ENCODE measurements at regions not wholly inside any gene's neighbourhood (a gene's known extent, or its start where the extent isn't known, plus 50 kb on each side); places are given as distances from the start of the nearest gene placed in this dataset.

- no peak for DNase-seq (ENCODE audit: low read depth in 2 of 2)
Observed at GRCh38 chr2:42906557-42907411, 114.4 kb upstream of the HAAO start.

- DNase-seq (ENCODE audit: low read depth in 2 of 2) = no peak
Observed at GRCh38 chr2:42906111-42906556, 113.8 kb upstream of the HAAO start.

GRCh38 chr2:42905341-42906110, 113.1 kb upstream of the HAAO start:
- peak in 1 of 2 donors; percentile 35 for DNase-seq (ENCODE audit: low read depth in 2 of 2)

- no peak for DNase-seq (ENCODE audit: low read depth in 2 of 2)
Observed at GRCh38 chr2:42904576-42904876, 112.1 kb upstream of the HAAO start.

- DNase-seq (ENCODE audit: low read depth in 2 of 2) = no peak
Observed at GRCh38 chr2:42903821-42904575, 111.6 kb upstream of the HAAO start.

GRCh38 chr2:42902939-42903709, 110.7 kb upstream of the HAAO start:
- DNase-seq (ENCODE audit: low read depth in 2 of 2) = no peak

- DNase-seq (ENCODE audit: low read depth in 2 of 2) = no peak
Observed at GRCh38 chr2:42901076-42901640, 108.8 kb upstream of the HAAO start.

GRCh38 chr2:42900289-42900891, 108.0 kb upstream of the HAAO start:
- DNase-seq (ENCODE audit: low read depth in 2 of 2) = no peak

- no peak for DNase-seq (ENCODE audit: low read depth in 2 of 2)
Observed at GRCh38 chr2:42897358-42897757, 105.0 kb upstream of the HAAO start.

GRCh38 chr2:42895791-42896135, 103.4 kb upstream of the HAAO start:
- no peak for DNase-seq (ENCODE audit: low read depth in 2 of 2)

GRCh38 chr2:42895134-42895790, 102.9 kb upstream of the HAAO start:
- no peak for DNase-seq (ENCODE audit: low read depth in 2 of 2)

- no peak for DNase-seq (ENCODE audit: low read depth in 2 of 2)
Observed at GRCh38 chr2:42893047-42893758, 100.8 kb upstream of the HAAO start.

- no peak for DNase-seq (ENCODE audit: low read depth in 2 of 2)
Observed at GRCh38 chr2:42890791-42891355, 98.5 kb upstream of the HAAO start.

- no peak for DNase-seq (ENCODE audit: low read depth in 2 of 2)
Observed at GRCh38 chr2:42888321-42889245, 96.2 kb upstream of the HAAO start.

- DNase-seq (ENCODE audit: low read depth in 2 of 2) = peak in 1 of 2 donors; percentile 65
Observed at GRCh38 chr2:42886921-42887320, 94.5 kb upstream of the HAAO start.

- no peak for DNase-seq (ENCODE audit: low read depth in 2 of 2)
Observed at GRCh38 chr2:42882756-42883155, 90.4 kb upstream of the HAAO start.

GRCh38 chr2:42881732-42882131, 89.3 kb upstream of the HAAO start:
- peak; percentile 87 to 90 for DNase-seq (ENCODE audit: low read depth in 2 of 2)

All from dermis microvascular lymphatic vessel endothelial cell (primary cell).